ENCODE measurements at regions not wholly inside any gene's neighbourhood (a gene's known extent, or its start where the extent isn't known, plus 50 kb on each side); places are given as distances from the start of the nearest gene placed in this dataset.
"Not testable (repeated sequence)": the region's sequence is repeated elsewhere in the genome, so short reads cannot be mapped to it uniquely, and the experiment has no call there.

GRCh38 chr10:109809954-109810353, 113.4 kb downstream of the XPNPEP1 start:
- H3K4me1 Mint-ChIP-seq; DNase-seq (ENCODE audit: low spot score in 2 of 2); H3K9me3 Mint-ChIP-seq; H3K4me3 Mint-ChIP-seq; H3K27ac Mint-ChIP-seq; H3K36me3 Mint-ChIP-seq; ATAC-seq: not testable (repeated sequence)

GRCh38 chr10:109801191-109801590, 122.1 kb downstream of the XPNPEP1 start:
- not testable (repeated sequence) for H3K4me1 Mint-ChIP-seq; H3K27ac Mint-ChIP-seq; ATAC-seq; H3K9me3 Mint-ChIP-seq; H3K36me3 Mint-ChIP-seq; H3K4me3 Mint-ChIP-seq; DNase-seq (ENCODE audit: low spot score in 2 of 2)

GRCh38 chr10:109790647-109791046, 132.7 kb downstream of the XPNPEP1 start:
- H3K4me3 Mint-ChIP-seq, result no peak overlapping the region
- no peak for ATAC-seq
- H3K4me1 Mint-ChIP-seq, result no peaks in the 10 kb centered on the region

GRCh38 chr10:109784236-109784635, 139.1 kb downstream of the XPNPEP1 start:
- DNase-seq (ENCODE audit: low spot score in 2 of 2), result no peak
- no peak overlapping the region for H3K27ac Mint-ChIP-seq
- H3K4me1 Mint-ChIP-seq, result no peaks in the 10 kb centered on the region
- H3K4me3 Mint-ChIP-seq, result no peak overlapping the region
- no peaks in the 10 kb centered on the region for H3K36me3 Mint-ChIP-seq
- no peaks in the 10 kb centered on the region for H3K9me3 Mint-ChIP-seq
- no peak for ATAC-seq

More at GRCh38 chr10:109790647-109791046, 132.7 kb downstream of the XPNPEP1 start:
- Mint-ChIP-seq H3K36me3 (no peaks in the 10 kb centered on the region), H3K27ac (no peak overlapping the region), H3K9me3 (no peaks in the 10 kb centered on the region)
- no peak for DNase-seq (ENCODE audit: low spot score in 2 of 2)

- Mint-ChIP-seq H3K27ac (no peak overlapping the region), H3K9me3 (no peaks in the 10 kb centered on the region), H3K4me3 (no peak overlapping the region), H3K36me3 (no peaks in the 10 kb centered on the region), H3K4me1 (no peaks in the 10 kb centered on the region)
- DNase-seq (ENCODE audit: low spot score in 2 of 2) (no peak), ATAC-seq (no peak)
Measured at GRCh38 chr10:109783286-109783685, 140.0 kb downstream of the XPNPEP1 start.

- no peaks in the 10 kb centered on the region for H3K9me3 Mint-ChIP-seq
- H3K36me3 Mint-ChIP-seq, result no peaks in the 10 kb centered on the region
- no peak for DNase-seq (ENCODE audit: low spot score in 2 of 2)
- no peak for ATAC-seq
- H3K27ac Mint-ChIP-seq, result no peak overlapping the region
- no peak overlapping the region for H3K4me3 Mint-ChIP-seq
- H3K4me1 Mint-ChIP-seq, result no peaks in the 10 kb centered on the region
Measured at GRCh38 chr10:109780997-109781396, 142.3 kb downstream of the XPNPEP1 start.

GRCh38 chr10:109778993-109779392, 144.3 kb downstream of the XPNPEP1 start:
- Mint-ChIP-seq H3K4me3 (no peak overlapping the region), H3K4me1 (no peaks in the 10 kb centered on the region), H3K27ac (no peak overlapping the region), H3K9me3 (no peaks in the 10 kb centered on the region), H3K36me3 (no peaks in the 10 kb centered on the region)
- DNase-seq (ENCODE audit: low spot score in 2 of 2), result no peak
- ATAC-seq, result peak; percentile 12

- Mint-ChIP-seq H3K27ac (no peak overlapping the region), H3K4me3 (no peak overlapping the region), H3K4me1 (no peaks in the 10 kb centered on the region), H3K36me3 (no peaks in the 10 kb centered on the region), H3K9me3 (no peaks in the 10 kb centered on the region)
- no peak for ATAC-seq
- no peak for DNase-seq (ENCODE audit: low spot score in 2 of 2)
Measured at GRCh38 chr10:109774121-109774440, 149.2 kb downstream of the XPNPEP1 start.

GRCh38 chr10:109773288-109774120, 149.8 kb downstream of the XPNPEP1 start:
- no peak for ATAC-seq
- no peaks in the 10 kb centered on the region for H3K4me1 Mint-ChIP-seq
- H3K27ac Mint-ChIP-seq, result no peak overlapping the region
- no peaks in the 10 kb centered on the region for H3K9me3 Mint-ChIP-seq
- H3K4me3 Mint-ChIP-seq, result no peak overlapping the region
- no peaks in the 10 kb centered on the region for H3K36me3 Mint-ChIP-seq
- no peak for DNase-seq (ENCODE audit: low spot score in 2 of 2)

GRCh38 chr10:109770663-109771062, 152.6 kb downstream of the XPNPEP1 start:
- ATAC-seq (no peak), DNase-seq (ENCODE audit: low spot score in 2 of 2) (no peak)
- Mint-ChIP-seq H3K27ac (no peak overlapping the region), H3K36me3 (no peaks in the 10 kb centered on the region), H3K9me3 (no peaks in the 10 kb centered on the region), H3K4me3 (no peak overlapping the region), H3K4me1 (no peaks in the 10 kb centered on the region)

GRCh38 chr10:109769966-109770365, 153.3 kb downstream of the XPNPEP1 start:
- Mint-ChIP-seq H3K4me1 (no peaks in the 10 kb centered on the region), H3K9me3 (no peaks in the 10 kb centered on the region), H3K36me3 (no peaks in the 10 kb centered on the region), H3K4me3 (no peak overlapping the region), H3K27ac (no peak overlapping the region)
- DNase-seq (ENCODE audit: low spot score in 2 of 2) (no peak), ATAC-seq (no peak)

- no peak for ATAC-seq
Measured at GRCh38 chr10:109765838-109766237, 157.5 kb downstream of the XPNPEP1 start.

GRCh38 chr10:109762555-109762954, 160.8 kb downstream of the XPNPEP1 start:
- Mint-ChIP-seq H3K4me1 (no peaks in the 10 kb centered on the region), H3K4me3 (no peak overlapping the region), H3K27ac (no peak overlapping the region), H3K9me3 (no peaks in the 10 kb centered on the region), H3K36me3 (no peaks in the 10 kb centered on the region)
- ATAC-seq (no peak), DNase-seq (ENCODE audit: low spot score in 2 of 2) (no peak)

More at GRCh38 chr10:109765838-109766237, 157.5 kb downstream of the XPNPEP1 start:
- Mint-ChIP-seq H3K4me3 (no peak overlapping the region), H3K9me3 (no peaks in the 10 kb centered on the region), H3K27ac (no peak overlapping the region), H3K36me3 (no peaks in the 10 kb centered on the region), H3K4me1 (no peaks in the 10 kb centered on the region)
- DNase-seq (ENCODE audit: low spot score in 2 of 2), result no peak

GRCh38 chr10:109757670-109758069, 165.6 kb downstream of the XPNPEP1 start:
- not testable (repeated sequence) for H3K36me3 Mint-ChIP-seq; H3K4me1 Mint-ChIP-seq; H3K27ac Mint-ChIP-seq; ATAC-seq; DNase-seq (ENCODE audit: low spot score in 2 of 2); H3K4me3 Mint-ChIP-seq; H3K9me3 Mint-ChIP-seq

GRCh38 chr10:109746861-109747260, 176.4 kb downstream of the XPNPEP1 start:
- Mint-ChIP-seq H3K36me3 (no peaks in the 10 kb centered on the region), H3K4me3 (no peak overlapping the region), H3K4me1 (no peaks in the 10 kb centered on the region), H3K27ac (no peak overlapping the region), H3K9me3 (no peaks in the 10 kb centered on the region)
- no peak for ATAC-seq
- no peak for DNase-seq (ENCODE audit: low spot score in 2 of 2)

GRCh38 chr10:109744020-109744419, 179.3 kb downstream of the XPNPEP1 start:
- Mint-ChIP-seq H3K27ac (no peak overlapping the region), H3K36me3 (no peaks in the 10 kb centered on the region), H3K4me3 (no peak overlapping the region), H3K9me3 (no peaks in the 10 kb centered on the region), H3K4me1 (no peaks in the 10 kb centered on the region)
- DNase-seq (ENCODE audit: low spot score in 2 of 2) (no peak), ATAC-seq (no peak)

Data from stimulated activated effector memory CD8-positive, alpha-beta T cell treated with anti-CD3 and anti-CD28 coated beads, Interleukin-12 subunit alpha, Interleukin-12 subunit beta, amount 100 ng/mL, for 72 hours (primary cell).